Endothelial cell of umbilical vein (primary cell): ENCODE measurements at regions not wholly inside any gene's neighbourhood (a gene's known extent, or its start where the extent isn't known, plus 50 kb on each side); places are given as distances from the start of the nearest gene placed in this dataset.

Source experiments
- BruUV-seq: library from RNA; stranded (reverse); fragments of 400-500 nt; replicated peaks from 2 replicates; lab custom pipeline; 2021; lab: Mats Ljungman, UMichigan
- CTCF ChIA-PET: fragments of 300-600, 350-600 bp; sonication (Branson Sonifier 250); formaldehyde crosslinking; loops from one replicate; lab custom pipeline; 2021; ENCODE audit warnings: antibody characterized with exemption, inconsistent platforms; lab: Charles Lee
- POLR2A ChIA-PET: fragments of 300-600, 350-600 bp; sonication (Branson Sonifier 250); formaldehyde crosslinking; loops from one replicate; lab custom pipeline; 2021; ENCODE audit warnings: antibody characterized with exemption, inconsistent platforms; lab: Charles Lee
- DNase-seq: peaks from one replicate; pipeline ENCODE4 v3.0.0-alpha.2; 2011; ENCODE audit warnings: low read depth, low spot score
- FAIRE-seq: peaks from 2 replicates; lab custom pipeline; 2011; peaks lifted over from hg19 to GRCh38; lab: Jason Lieb, UNC
- H2AFZ ChIP-seq: 2 replicates; pipeline ENCODE4 v1.6.0; 2012; ENCODE audit warnings: low read depth, low read length, control low read depth, inconsistent platforms
- H3K27ac ChIP-seq: 2 replicates; pipeline ENCODE4 v1.5.1; 2011; ENCODE audit warnings: low read depth, mild to moderate bottlenecking, control low read depth, low read length, moderate library complexity; ENCODE audit not compliant: insufficient read depth
- H3K27me3 ChIP-seq, 2 experiments: 2 replicates each; pipeline versions ENCODE4 v1.6.0 to v1.6.1; 2011; ENCODE audit warnings: low read length in 2 of 2, mixed read lengths in 1 of 2; ENCODE audit not compliant: control insufficient read depth in 2 of 2, insufficient read depth in 2 of 2
- H3K36me3 ChIP-seq, 2 experiments: 2 replicates in 1 of 2; 3 replicates in 1 of 2; pipeline ENCODE4 v1.5.1; 2011; ENCODE audit warnings: low read length in 2 of 2, mild to moderate bottlenecking in 1 of 2, moderate library complexity in 1 of 2; ENCODE audit not compliant: control insufficient read depth in 2 of 2, insufficient read depth in 2 of 2; ENCODE audit errors: extremely low read depth in 1 of 2
- H3K4me1 ChIP-seq: 3 replicates; pipeline ENCODE4 v1.5.1; 2011; ENCODE audit warnings: mild to moderate bottlenecking, low read length; ENCODE audit not compliant: control insufficient read depth, insufficient read depth; ENCODE audit errors: extremely low read depth
- H3K4me2 ChIP-seq: 2 replicates; pipeline ENCODE4 v1.6.1; 2011; ENCODE audit warnings: low read length, control low read depth, mixed read lengths; ENCODE audit not compliant: insufficient read depth
- H3K4me3 ChIP-seq, 3 experiments: fragments of 200-600 bp in 1 of 3; sonication (generic), shearing (Covaris generic) in 1 of 3; replicated peaks in 1 of 3; 2 replicates each; pipeline ENCODE4 v1.5.1; 2011 to 2016; ENCODE audit warnings: control low read depth in 3 of 3, low read length in 3 of 3, mild to moderate bottlenecking in 2 of 3, inconsistent platforms in 1 of 3, low read depth in 1 of 3, moderate library complexity in 1 of 3; ENCODE audit not compliant: insufficient read depth in 1 of 3
- H3K79me2 ChIP-seq: 2 replicates; pipeline ENCODE4 v1.6.0; 2012; ENCODE audit warnings: low read length, inconsistent platforms; ENCODE audit not compliant: control insufficient read depth, insufficient read depth
- H3K9ac ChIP-seq: replicated peaks from 2 replicates; pipeline ENCODE3; 2011; ENCODE audit warnings: low read length, control low read depth; ENCODE audit not compliant: insufficient read depth; ENCODE audit errors: extremely low read depth
- H3K9me1 ChIP-seq: replicated peaks from 3 replicates; pipeline ENCODE4 v1.6.0; 2011; ENCODE audit warnings: mild to moderate bottlenecking, low read length; ENCODE audit not compliant: control insufficient read depth, insufficient read depth; ENCODE audit errors: extremely low read depth
- H3K9me3 ChIP-seq: replicated peaks from 2 replicates; pipeline ENCODE4 v1.5.1; 2012; ENCODE audit warnings: low read length, inconsistent platforms; ENCODE audit not compliant: control insufficient read depth, insufficient read depth
- H4K20me1 ChIP-seq: replicated peaks from 2 replicates; pipeline ENCODE3; 2011; ENCODE audit warnings: mild to moderate bottlenecking, low read length; ENCODE audit not compliant: control insufficient read depth, insufficient read depth; ENCODE audit errors: extremely low read depth
- CTCF ChIP-seq, 2 donors: IDR thresholded peaks; 1 replicate in 1 of 2; 2 replicates in 1 of 2; pipeline ENCODE4 v1.5.1; 2011; ENCODE audit warnings: low read length in 2 of 2, mild to moderate bottlenecking in 2 of 2, moderate library complexity in 2 of 2, control low read depth in 1 of 2, inconsistent platforms in 1 of 2, low read depth in 1 of 2; ENCODE audit not compliant: insufficient read depth in 1 of 2; ENCODE audit errors: extremely low read depth in 1 of 2
- EZH2 ChIP-seq: IDR thresholded peaks from 2 replicates; pipeline ENCODE4 v1.6.1; 2012; ENCODE audit warnings: borderline replicate concordance, low read depth, mild to moderate bottlenecking, moderate library complexity, low read length, inconsistent platforms; ENCODE audit not compliant: severe bottlenecking
- FOS ChIP-seq: IDR thresholded peaks from 2 replicates; pipeline ENCODE4 v1.6.1; 2011; ENCODE audit warnings: mild to moderate bottlenecking, low read length, moderate library complexity, borderline replicate concordance; ENCODE audit not compliant: insufficient read depth
- GATA2 ChIP-seq: IDR thresholded peaks from 2 replicates; pipeline ENCODE4 v1.7.0; 2011; ENCODE audit warnings: low read depth, mild to moderate bottlenecking, moderate library complexity, mixed read lengths, low read length; ENCODE audit not compliant: insufficient read length, insufficient read depth
- JUN ChIP-seq: IDR thresholded peaks from 2 replicates; pipeline ENCODE4 v1.6.1; 2011; ENCODE audit warnings: borderline replicate concordance, low read depth; ENCODE audit not compliant: insufficient read length, insufficient read depth
- MAX ChIP-seq: IDR thresholded peaks from 2 replicates; pipeline ENCODE4 v1.6.1; 2011; ENCODE audit not compliant: insufficient read depth, insufficient read length
- MYC ChIP-seq: IDR thresholded peaks from one replicate; pipeline ENCODE4 v1.6.1; 2011; ENCODE audit warnings: mild to moderate bottlenecking, low read depth, low read length
- POLR2A ChIP-seq: IDR thresholded peaks from 2 replicates; pipeline ENCODE4 v1.6.1; 2012; ENCODE audit warnings: low read depth, mild to moderate bottlenecking, control low read depth, low read length
- POLR2AphosphoS5 ChIP-seq: IDR thresholded peaks from 2 replicates; pipeline ENCODE4 v1.6.1; 2012; ENCODE audit warnings: low read depth, mild to moderate bottlenecking, control low read depth, low read length, moderate library complexity; ENCODE audit not compliant: insufficient read depth
- dilution Hi-C: fragments of 300-500 bp; cut with MboI; formaldehyde crosslinking; loops from one replicate; pipeline ENCODE4 v1.15.0; 2019; ENCODE audit warnings: low sequenced_read_pairs; ENCODE audit not compliant: extremely low pct_ligation_motif_present
- intact Hi-C: fragments of 100-400 bp; cut with micrococcal nuclease; formaldehyde crosslinking; loops from one replicate; pipeline ENCODE4 v1.10.0; 2022

- no peaks in the 10 kb centered on the region for H3K79me2 ChIP-seq
- no peak overlapping the region for H3K4me3 ChIP-seq
- H3K27me3 ChIP-seq: no peaks in the 10 kb centered on the region
- no peaks in the 10 kb centered on the region for H4K20me1 ChIP-seq
- TF ChIP-seq POLR2AphosphoS5: no peak
- TF ChIP-seq EZH2: no peak
- TF ChIP-seq GATA2: no peak
- no peak for TF ChIP-seq POLR2A
- TF ChIP-seq FOS: no peak
- TF ChIP-seq JUN: no peak
- no peak for TF ChIP-seq MYC
- TF ChIP-seq CTCF (IDR thresholded peaks at IDR 0.05; ENCODE audit: extremely low read depth in 1 of 2, insufficient read depth in 1 of 2, low read depth in 1 of 2, low read length in 2 of 2): no peak
- TF ChIP-seq MAX: no peak
- CTCF ChIA-PET: no interaction called here
- H3K9me3 ChIP-seq: no peaks in the 10 kb centered on the region
- H3K36me3 ChIP-seq: no peaks in the 10 kb centered on the region
- no peak overlapping the region for H2AFZ ChIP-seq
- H3K4me1 ChIP-seq: no peaks in the 10 kb centered on the region
- BruUV-seq: no TSS peak
- FAIRE-seq: no peak
- POLR2A ChIA-PET: no interaction called here
- intact Hi-C loops: no loop called here
- H3K9me1 ChIP-seq: no peaks in the 10 kb centered on the region
- no peak overlapping the region for H3K27ac ChIP-seq
- DNase-seq: no peak
- dilution Hi-C loops: no loop called here
- H3K9ac ChIP-seq: no peak overlapping the region
- H3K4me2 ChIP-seq: no peak overlapping the region
Measured at GRCh38 chr1:30627994-30628393, 95.4 kb downstream of the MATN1 start.
